Activated T-cell treated with anti-CD3 and anti-CD28 coated beads, Interleukin-2, amount 50 U/mL, for 24 hours (primary cell): ENCODE measurements at regions not wholly inside any gene's neighbourhood (a gene's known extent, or its start where the extent isn't known, plus 50 kb on each side); places are given as distances from the start of the nearest gene placed in this dataset.

ENCODE experiments used
- DNase-seq: peaks from one replicate; pipeline ENCODE4 v3.0.0-alpha.2; 2020
- H3K27ac Mint-ChIP-seq: 2 replicates; pipeline ENCODE4 v1.8.0; 2020; ENCODE audit warnings: mild to moderate bottlenecking, mixed read lengths
- H3K27me3 Mint-ChIP-seq: 2 replicates; pipeline ENCODE4 v1.8.0; 2020; ENCODE audit warnings: mixed read lengths
- H3K36me3 Mint-ChIP-seq: 2 replicates; pipeline ENCODE4 v1.8.0; 2020; ENCODE audit warnings: low read depth, mixed read lengths
- H3K4me1 Mint-ChIP-seq: 2 replicates; pipeline ENCODE4 v1.8.0; 2020; ENCODE audit warnings: low read depth, mixed read lengths
- H3K4me3 Mint-ChIP-seq: 2 replicates; pipeline ENCODE4 v1.8.0; 2020; ENCODE audit warnings: mild to moderate bottlenecking, moderate library complexity, mixed read lengths
- H3K9me3 Mint-ChIP-seq: 2 replicates; pipeline ENCODE4 v1.8.0; 2020; ENCODE audit warnings: mixed read lengths

- no peak for DNase-seq
- no peak overlapping the region for H3K27ac Mint-ChIP-seq
- H3K4me1 Mint-ChIP-seq: no peaks in the 10 kb centered on the region
- no peaks in the 10 kb centered on the region for H3K9me3 Mint-ChIP-seq
- no peak overlapping the region for H3K4me3 Mint-ChIP-seq
- H3K36me3 Mint-ChIP-seq: no peaks in the 10 kb centered on the region
- H3K27me3 Mint-ChIP-seq: peaks cover 6% of the 10 kb centered on the region
These were observed 488.6 kb upstream of the PODXL start for GRCh38 chr7:132045002-132045401.

GRCh38 chr7:132044247-132044646 is 487.8 kb upstream of the PODXL start:
- H3K4me3 Mint-ChIP-seq: no peak overlapping the region
- H3K36me3 Mint-ChIP-seq: no peaks in the 10 kb centered on the region
- H3K4me1 Mint-ChIP-seq: no peaks in the 10 kb centered on the region
- no peak overlapping the region for H3K27ac Mint-ChIP-seq
- no peak for DNase-seq
- peaks cover 7% of the 10 kb centered on the region for H3K27me3 Mint-ChIP-seq
- no peaks in the 10 kb centered on the region for H3K9me3 Mint-ChIP-seq

- Mint-ChIP-seq H3K27ac (no peak overlapping the region), H3K27me3 (peaks cover 14% of the 10 kb centered on the region), H3K4me1 (no peaks in the 10 kb centered on the region), H3K4me3 (no peak overlapping the region), H3K9me3 (no peaks in the 10 kb centered on the region), H3K36me3 (no peaks in the 10 kb centered on the region)
- DNase-seq: no peak
These were observed 484.7 kb upstream of the PODXL start for GRCh38 chr7:132041108-132041507.

- H3K27me3 Mint-ChIP-seq: peaks cover 17% of the 10 kb centered on the region
- H3K27ac Mint-ChIP-seq: no peak overlapping the region
- no peaks in the 10 kb centered on the region for H3K4me1 Mint-ChIP-seq
- H3K4me3 Mint-ChIP-seq: no peak overlapping the region
- no peaks in the 10 kb centered on the region for H3K36me3 Mint-ChIP-seq
- no peak for DNase-seq
- no peaks in the 10 kb centered on the region for H3K9me3 Mint-ChIP-seq
These were observed 479.3 kb upstream of the PODXL start for GRCh38 chr7:132035517-132036362.

- Mint-ChIP-seq H3K4me3 (no peak overlapping the region), H3K4me1 (no peaks in the 10 kb centered on the region), H3K27ac (no peak overlapping the region), H3K9me3 (no peaks in the 10 kb centered on the region), H3K27me3 (peaks cover 17% of the 10 kb centered on the region), H3K36me3 (no peaks in the 10 kb centered on the region)
- DNase-seq: no peak
These were observed 478.5 kb upstream of the PODXL start for GRCh38 chr7:132034748-132035416.

- Mint-ChIP-seq H3K4me1 (no peaks in the 10 kb centered on the region), H3K27me3 (peaks cover 3% of the 10 kb centered on the region), H3K36me3 (no peaks in the 10 kb centered on the region), H3K9me3 (no peaks in the 10 kb centered on the region), H3K27ac (no peak overlapping the region), H3K4me3 (no peak overlapping the region)
- no peak for DNase-seq
These were observed 474.5 kb upstream of the PODXL start for GRCh38 chr7:132030883-132031282.

GRCh38 chr7:132030086-132030568 is 473.7 kb upstream of the PODXL start:
- H3K36me3 Mint-ChIP-seq: no peaks in the 10 kb centered on the region
- H3K4me3 Mint-ChIP-seq: no peak overlapping the region
- no peaks in the 10 kb centered on the region for H3K4me1 Mint-ChIP-seq
- no peak overlapping the region for H3K27ac Mint-ChIP-seq
- H3K9me3 Mint-ChIP-seq: no peaks in the 10 kb centered on the region
- no peak for DNase-seq
- no peaks in the 10 kb centered on the region for H3K27me3 Mint-ChIP-seq

- DNase-seq: no peak
- Mint-ChIP-seq H3K36me3 (no peaks in the 10 kb centered on the region), H3K4me1 (no peaks in the 10 kb centered on the region), H3K9me3 (no peaks in the 10 kb centered on the region), H3K4me3 (no peak overlapping the region), H3K27ac (no peak overlapping the region), H3K27me3 (no peaks in the 10 kb centered on the region)
These were observed 473.1 kb upstream of the PODXL start for GRCh38 chr7:132029369-132030085.

GRCh38 chr7:132028144-132028920 is 471.9 kb upstream of the PODXL start:
- no peak for DNase-seq
- H3K4me3 Mint-ChIP-seq: no peak overlapping the region

GRCh38 chr7:132024290-132024689 is 467.9 kb upstream of the PODXL start:
- Mint-ChIP-seq H3K9me3 (no peaks in the 10 kb centered on the region), H3K27me3 (peaks cover 4% of the 10 kb centered on the region), H3K36me3 (no peaks in the 10 kb centered on the region), H3K27ac (no peak overlapping the region), H3K4me3 (no peak overlapping the region), H3K4me1 (no peaks in the 10 kb centered on the region)
- no peak for DNase-seq

More at GRCh38 chr7:132028144-132028920, 471.9 kb upstream of the PODXL start:
- Mint-ChIP-seq H3K4me1 (no peaks in the 10 kb centered on the region), H3K36me3 (no peaks in the 10 kb centered on the region), H3K9me3 (no peaks in the 10 kb centered on the region), H3K27ac (no peak overlapping the region), H3K27me3 (no peaks in the 10 kb centered on the region)

- Mint-ChIP-seq H3K9me3 (no peaks in the 10 kb centered on the region), H3K4me1 (no peaks in the 10 kb centered on the region), H3K27ac (no peak overlapping the region), H3K4me3 (no peak overlapping the region), H3K27me3 (peaks cover 4% of the 10 kb centered on the region), H3K36me3 (no peaks in the 10 kb centered on the region)
- DNase-seq: no peak
These were observed 467.0 kb upstream of the PODXL start for GRCh38 chr7:132023466-132023865.

GRCh38 chr7:132022188-132022587 is 465.8 kb upstream of the PODXL start:
- Mint-ChIP-seq H3K27ac (no peak overlapping the region), H3K9me3 (no peaks in the 10 kb centered on the region), H3K27me3 (peaks cover 4% of the 10 kb centered on the region), H3K4me1 (no peaks in the 10 kb centered on the region), H3K36me3 (no peaks in the 10 kb centered on the region), H3K4me3 (no peak overlapping the region)
- DNase-seq: no peak

- no peak for DNase-seq
- Mint-ChIP-seq H3K4me3 (no peak overlapping the region), H3K27me3 (peaks cover 4% of the 10 kb centered on the region), H3K9me3 (peaks cover 2% of the 10 kb centered on the region), H3K27ac (no peak overlapping the region), H3K36me3 (no peaks in the 10 kb centered on the region), H3K4me1 (no peaks in the 10 kb centered on the region)
These were observed 463.3 kb upstream of the PODXL start for GRCh38 chr7:132019703-132020102.

- no peaks in the 10 kb centered on the region for H3K36me3 Mint-ChIP-seq
- no peak overlapping the region for H3K27ac Mint-ChIP-seq
- peaks cover 11% of the 10 kb centered on the region for H3K9me3 Mint-ChIP-seq
- H3K4me1 Mint-ChIP-seq: no peaks in the 10 kb centered on the region
- no peak overlapping the region for H3K4me3 Mint-ChIP-seq
- no peak for DNase-seq
- H3K27me3 Mint-ChIP-seq: peaks cover 9% of the 10 kb centered on the region
These were observed 453.4 kb upstream of the PODXL start for GRCh38 chr7:132009778-132010177.
